H1 (cell line): ENCODE measurements at regions not wholly inside any gene's neighbourhood (a gene's known extent, or its start where the extent isn't known, plus 50 kb on each side); places are given as distances from the start of the nearest gene placed in this dataset.
A peak's percentile ranks its signal among the peaks of the same experiment; 100 is the strongest.

Experiments used
- CTCF ChIA-PET: fragments of 300-600 bp; sonication (Branson Sonifier 250); formaldehyde crosslinking; loops from one replicate; lab custom pipeline; 2021; ENCODE audit not compliant: partially characterized antibody; lab: Charles Lee
- POLR2A ChIA-PET: fragments of 300-600 bp; sonication (Branson Sonifier 250); formaldehyde crosslinking; loops from one replicate; lab custom pipeline; 2021; ENCODE audit warnings: inconsistent platforms; ENCODE audit not compliant: partially characterized antibody; lab: Charles Lee
- DNase-seq, 2 experiments: peaks; one replicate each; pipeline versions ENCODE4 v3.0.0 to v3.0.0-alpha.2; 2010 to 2022; ENCODE audit warnings: low spot score in 2 of 2, low read depth in 1 of 2, mixed read lengths in 1 of 2
- FAIRE-seq: peaks from 2 replicates; lab custom pipeline; 2011; peaks lifted over from hg19 to GRCh38; lab: Jason Lieb, UNC
- H2AFZ ChIP-seq: 2 replicates; pipeline ENCODE4 v1.8.1; 2012; ENCODE audit warnings: low read length, inconsistent platforms
- H2AK5ac ChIP-seq: 2 replicates; pipeline ENCODE4 v1.6.1; 2013; ENCODE audit warnings: low read depth, low read length
- H2BK120ac ChIP-seq: replicated peaks from 2 replicates; pipeline ENCODE3; 2013; ENCODE audit warnings: low read depth, low read length, inconsistent platforms
- H2BK12ac ChIP-seq: 2 replicates; pipeline ENCODE4 v1.6.1; 2013; ENCODE audit warnings: low read depth, low read length
- H2BK15ac ChIP-seq: 2 replicates; pipeline ENCODE4 v1.6.1; 2013; ENCODE audit warnings: low read length
- H2BK20ac ChIP-seq: 2 replicates; pipeline ENCODE4 v1.6.1; 2013; ENCODE audit warnings: low read length
- H2BK5ac ChIP-seq: 2 replicates; pipeline ENCODE4 v1.6.1; 2013; ENCODE audit warnings: low read depth, low read length
- H3K14ac ChIP-seq: 2 replicates; pipeline ENCODE4 v1.6.1; 2013; ENCODE audit warnings: inconsistent platforms; ENCODE audit not compliant: insufficient read length
- H3K18ac ChIP-seq: 2 replicates; pipeline ENCODE4 v1.6.1; 2013; ENCODE audit warnings: low read length; ENCODE audit errors: extremely low read depth
- H3K23ac ChIP-seq: 2 replicates; pipeline ENCODE4 v1.6.1; 2013; ENCODE audit warnings: inconsistent platforms; ENCODE audit not compliant: insufficient read length
- H3K23me2 ChIP-seq: 2 replicates; pipeline ENCODE4 v1.6.1; 2013; ENCODE audit warnings: low read depth, low read length
- H3K27ac ChIP-seq: 2 replicates; pipeline ENCODE4 v1.6.1; 2011; ENCODE audit warnings: low read depth, low read length, inconsistent platforms
- H3K27me3 ChIP-seq, 4 experiments: replicated peaks in 1 of 4; 1 replicate in 1 of 4; 2 replicates in 3 of 4; pipeline versions ENCODE4 v1.6.1 to v1.8.1; 2011 to 2013; ENCODE audit warnings: low read length in 3 of 4, mild to moderate bottlenecking in 3 of 4, inconsistent platforms in 2 of 4, mixed read lengths in 2 of 4, moderate library complexity in 1 of 4; ENCODE audit not compliant: control insufficient read depth in 3 of 4, insufficient read depth in 3 of 4; ENCODE audit errors: extremely low read depth in 1 of 4
- H3K36me3 ChIP-seq, 4 experiments: 2 replicates each; pipeline versions ENCODE4 v1.6.1 to v1.8.1; 2011 to 2013; ENCODE audit warnings: mild to moderate bottlenecking in 4 of 4, low read length in 3 of 4, moderate library complexity in 2 of 4, control low read depth in 1 of 4, inconsistent platforms in 1 of 4; ENCODE audit not compliant: insufficient read depth in 4 of 4, control insufficient read depth in 2 of 4
- H3K4ac ChIP-seq: replicated peaks from 2 replicates; pipeline ENCODE3; 2013; ENCODE audit warnings: low read length, low read depth, mixed read lengths, inconsistent platforms; ENCODE audit not compliant: insufficient read length
- H3K4me1 ChIP-seq, 4 experiments: replicated peaks in 1 of 4; 1 replicate in 1 of 4; 2 replicates in 3 of 4; pipeline versions ENCODE4 v1.6.1 to v1.8.1; 2011 to 2013; ENCODE audit warnings: low read length in 3 of 4, inconsistent platforms in 2 of 4, mixed read lengths in 1 of 4; ENCODE audit not compliant: insufficient read depth in 4 of 4, control insufficient read depth in 3 of 4
- H3K4me2 ChIP-seq, 2 experiments: 2 replicates each; pipeline versions ENCODE4 v1.6.1 to v1.8.1; 2011 to 2013; ENCODE audit warnings: low read depth in 2 of 2, low read length in 2 of 2, control low read depth in 1 of 2, inconsistent platforms in 1 of 2, mild to moderate bottlenecking in 1 of 2; ENCODE audit not compliant: insufficient read depth in 1 of 2
- H3K4me3 ChIP-seq, 4 experiments: fragments of 200-600, 300-600 bp in 1 of 4; sonication (generic), shearing (Covaris generic), sonication (Bioruptor Twin) in 1 of 4; 2 replicates each; pipeline versions ENCODE4 v1.5.1 to v1.8.1; 2011 to 2016; ENCODE audit warnings: low read length in 4 of 4, low read depth in 3 of 4, control low read depth in 2 of 4, inconsistent platforms in 2 of 4, mild to moderate bottlenecking in 2 of 4, mixed read lengths in 1 of 4, moderate library complexity in 1 of 4; ENCODE audit not compliant: insufficient read depth in 2 of 4; ENCODE audit errors: extremely low read depth in 1 of 4
- H3K56ac ChIP-seq: replicated peaks from 2 replicates; pipeline ENCODE3; 2013; ENCODE audit warnings: low read depth, mild to moderate bottlenecking, mixed read lengths, low read length, inconsistent platforms; ENCODE audit not compliant: insufficient read length
- H3K79me1 ChIP-seq: 2 replicates; pipeline ENCODE4 v1.6.1; 2013; ENCODE audit warnings: low read depth, low read length, control low read depth
- H3K79me2 ChIP-seq, 2 experiments: 2 replicates each; pipeline versions ENCODE4 v1.6.1 to v1.8.1; 2012 to 2013; ENCODE audit warnings: low read length in 2 of 2, mild to moderate bottlenecking in 2 of 2, inconsistent platforms in 1 of 2; ENCODE audit not compliant: insufficient read depth in 2 of 2, control insufficient read depth in 1 of 2
- H3K9ac ChIP-seq, 4 experiments: replicated peaks in 1 of 4; 1 replicate in 1 of 4; 2 replicates in 3 of 4; pipeline versions ENCODE4 v1.6.1 to v1.8.1; 2011 to 2013; ENCODE audit warnings: low read depth in 3 of 4, low read length in 3 of 4, control low read depth in 2 of 4, mild to moderate bottlenecking in 2 of 4, moderate library complexity in 2 of 4, inconsistent platforms in 1 of 4; ENCODE audit errors: extremely low read depth in 1 of 4
- H3K9me3 ChIP-seq, 2 experiments: 2 replicates each; pipeline versions ENCODE4 v1.6.1 to v1.8.1; 2012 to 2013; ENCODE audit warnings: mild to moderate bottlenecking in 2 of 2, moderate library complexity in 2 of 2, control low read depth in 1 of 2, inconsistent platforms in 1 of 2, low read depth in 1 of 2, low read length in 1 of 2, mixed read lengths in 1 of 2; ENCODE audit not compliant: insufficient read depth in 2 of 2
- H4K20me1 ChIP-seq, 2 experiments: replicated peaks in 1 of 2; 2 replicates each; pipeline versions ENCODE3 to v1.8.1; 2011 to 2013; ENCODE audit warnings: inconsistent platforms in 2 of 2, low read length in 2 of 2, mild to moderate bottlenecking in 1 of 2; ENCODE audit not compliant: insufficient read depth in 2 of 2, control insufficient read depth in 1 of 2
- H4K5ac ChIP-seq: 2 replicates; pipeline ENCODE4 v1.6.1; 2013; ENCODE audit warnings: low read length, low read depth, mixed read lengths, inconsistent platforms; ENCODE audit not compliant: insufficient read length
- H4K8ac ChIP-seq: 2 replicates; pipeline ENCODE4 v1.8.0; 2013; ENCODE audit warnings: mild to moderate bottlenecking, moderate library complexity, low read length, inconsistent platforms; ENCODE audit not compliant: insufficient read depth; ENCODE audit errors: extremely low read depth
- H4K91ac ChIP-seq: replicated peaks from 2 replicates; pipeline ENCODE3; 2013; ENCODE audit warnings: low read length, mixed read lengths, inconsistent platforms; ENCODE audit not compliant: insufficient read length
- BACH1 ChIP-seq: IDR thresholded peaks from 2 replicates; pipeline ENCODE4 v1.6.1; 2012; ENCODE audit warnings: low read length, improper control_type of control experiment
- EP300 ChIP-seq, 2 experiments: IDR thresholded peaks; 1 replicate in 1 of 2; 2 replicates in 1 of 2; pipeline ENCODE4 v1.6.1; 2011 to 2012; ENCODE audit warnings: low read depth in 2 of 2, low read length in 2 of 2, mild to moderate bottlenecking in 2 of 2, borderline replicate concordance in 1 of 2, inconsistent platforms in 1 of 2, moderate library complexity in 1 of 2
- HDAC2 ChIP-seq, 2 experiments: fragments of 300-600 bp in 1 of 2; sonication (generic) in 1 of 2; IDR thresholded peaks; 2 replicates each; pipeline ENCODE4 v1.6.1; 2011 to 2012; ENCODE audit warnings: low read depth in 2 of 2, low read length in 2 of 2, mild to moderate bottlenecking in 2 of 2, moderate library complexity in 2 of 2, borderline replicate concordance in 1 of 2, inconsistent platforms in 1 of 2
- NRF1 ChIP-seq: IDR thresholded peaks from 2 replicates; pipeline ENCODE4 v1.6.1; 2011; ENCODE audit warnings: mild to moderate bottlenecking, low read depth, low read length, improper control_type of control experiment
- POLR2A ChIP-seq, 2 experiments: IDR thresholded peaks; 1 replicate in 1 of 2; 2 replicates in 1 of 2; pipeline ENCODE4 v1.6.1; 2011; ENCODE audit warnings: low read depth in 2 of 2, low read length in 2 of 2, mild to moderate bottlenecking in 2 of 2; ENCODE audit errors: control extremely low read depth in 1 of 2
- POU5F1 ChIP-seq: IDR thresholded peaks from 2 replicates; pipeline ENCODE4 v1.6.1; 2011; ENCODE audit warnings: low read depth, mild to moderate bottlenecking, low read length, moderate library complexity
- RNF2 ChIP-seq: fragments of 200-900, 300-1000 bp; sonication (generic); IDR thresholded peaks from 2 replicates; pipeline ENCODE4 v1.7.1; 2016; ENCODE audit warnings: borderline replicate concordance, low read depth, mild to moderate bottlenecking, antibody characterized with exemption, low read length; ENCODE audit not compliant: poor library complexity, severe bottlenecking; ENCODE audit errors: missing control alignments
- SIN3A ChIP-seq, 2 experiments: IDR thresholded peaks in 1 of 2; conservative IDR thresholded peaks in 1 of 2; 2 replicates each; pipeline ENCODE4 v1.6.1; 2011 to 2012; ENCODE audit warnings: low read length in 2 of 2, improper control_type of control experiment in 1 of 2, low read depth in 1 of 2, mild to moderate bottlenecking in 1 of 2
- SIX5 ChIP-seq: IDR thresholded peaks from 2 replicates; pipeline ENCODE4 v1.6.1; 2011; ENCODE audit warnings: mild to moderate bottlenecking, low read depth, low read length
- TBP ChIP-seq: IDR thresholded peaks from 2 replicates; pipeline ENCODE4 v1.6.1; 2011; ENCODE audit warnings: low read depth, low read length, improper control_type of control experiment
- WGBS, 2 experiments: shearing (Covaris generic) in 1 of 2; methylation state at CpG; one replicate each; pipeline versions ENCODE4 v1.1.6 to v1.1.7; 2013 to 2015; ENCODE audit warnings: low lambda C conversion rate in 2 of 2, mixed read lengths in 2 of 2, inconsistent platforms in 1 of 2, low coverage in 1 of 2, missing lambda C conversion rate in 1 of 2; ENCODE audit not compliant: insufficient replicate concordance in 2 of 2, insufficient coverage in 1 of 2, insufficient read length in 1 of 2; ENCODE audit errors: extremely low coverage in 1 of 2, missing lambda C conversion rate in 1 of 2; 5-methylcytosine and 5-hydroxymethylcytosine counted together

GRCh38 chr16:55256412-55257016 is 67.5 kb upstream of the IRX6 start:
- POLR2A ChIA-PET, result no interaction called here
- H2AFZ ChIP-seq, result peak overlapping the region; percentile 35; the same call in 1 of the 2 replicates
- CTCF ChIA-PET, result interaction anchor here (0.8 to 4.2 kb wide), 18 partner anchors 7 to 971 kb away, joined by 3 to 30 read pairs (median 10); partner anchors contain the start of gene IRX6

More at GRCh38 chr16:55256412-55257016, 67.5 kb upstream of the IRX6 start:
- H3K23me2 ChIP-seq, result no peaks in the 10 kb centered on the region; the same call in 1 of the 2 replicates
- no peak overlapping the region for H3K56ac ChIP-seq
- H2BK120ac ChIP-seq, result no peak overlapping the region
- H3K9ac ChIP-seq, result no peak overlapping the region
- H2BK20ac ChIP-seq, result no peak overlapping the region
- H3K36me3 ChIP-seq, result no peaks in the 10 kb centered on the region
- no peak overlapping the region for H4K8ac ChIP-seq
- H3K27me3 ChIP-seq, result no peaks in the 10 kb centered on the region; a peak in 1 of 7 replicates
- H3K79me2 ChIP-seq, result no peaks in the 10 kb centered on the region
- H3K14ac ChIP-seq, result no peak overlapping the region
- 92% methylated on average over 20 of the region's 20 CpGs; no CpG with 5 or more reads in 1 of the 2 experiments for WGBS, 2 experiments
- TF ChIP-seq TBP, result no peak
- no peak for TF ChIP-seq SIX5
- no peak for TF ChIP-seq POU5F1
- TF ChIP-seq POLR2A (IDR thresholded peaks at IDR 0.05; ENCODE audit: control extremely low read depth in 1 of 2, low read depth in 2 of 2, low read length in 2 of 2), result no peak
- TF ChIP-seq HDAC2 (IDR thresholded peaks at IDR 0.05; ENCODE audit: borderline replicate concordance in 1 of 2, low read depth in 2 of 2, low read length in 2 of 2), result no peak
- TF ChIP-seq NRF1, result no peak
- no peak for TF ChIP-seq EP300 (IDR thresholded peaks at IDR 0.05; ENCODE audit: borderline replicate concordance in 1 of 2, low read depth in 2 of 2, low read length in 2 of 2)
- no peak for TF ChIP-seq RNF2
- TF ChIP-seq BACH1, result no peak
- TF ChIP-seq SIN3A (conservative IDR thresholded peaks at IDR 0.05 in 1 of 2, IDR thresholded peaks at IDR 0.05 in 1 of 2; ENCODE audit: low read depth in 1 of 2, low read length in 2 of 2), result no peak
- H2BK12ac ChIP-seq, result no peak overlapping the region
- H3K79me1 ChIP-seq, result no peaks in the 10 kb centered on the region
- H3K4me3 ChIP-seq, result no peak overlapping the region
- no peak overlapping the region for H2BK15ac ChIP-seq
- no peaks in the 10 kb centered on the region for H3K4me1 ChIP-seq
- no peak overlapping the region for H3K27ac ChIP-seq
- H4K91ac ChIP-seq, result no peak overlapping the region
- no peak for DNase-seq
- no peak overlapping the region for H2AK5ac ChIP-seq
- H3K23ac ChIP-seq, result no peak overlapping the region
- H3K18ac ChIP-seq, result no peak overlapping the region
- no peaks in the 10 kb centered on the region for H4K20me1 ChIP-seq
- no peaks in the 10 kb centered on the region for H3K9me3 ChIP-seq
- no peak overlapping the region for H3K4ac ChIP-seq
- H3K4me2 ChIP-seq, result no peak overlapping the region
- FAIRE-seq, result no peak
- no peak overlapping the region for H2BK5ac ChIP-seq
- H4K5ac ChIP-seq, result no peak overlapping the region
